H9 (cell line): ENCODE measurements at regions not wholly inside any gene's neighbourhood (a gene's known extent, or its start where the extent isn't known, plus 50 kb on each side); places are given as distances from the start of the nearest gene placed in this dataset.

Experiments
- DNase-seq: peaks from one replicate; pipeline ENCODE4 v3.0.0-alpha.2; 2017
- H2AFZ ChIP-seq: one replicate; pipeline ENCODE4 v1.6.1; 2013; ENCODE audit warnings: mild to moderate bottlenecking, low read length, control low read depth, moderate library complexity
- H2AK5ac ChIP-seq: 2 replicates; pipeline ENCODE4 v1.6.1; 2013; ENCODE audit warnings: low read length, control low read depth, mixed read lengths; ENCODE audit not compliant: insufficient read length
- H2BK120ac ChIP-seq: one replicate; pipeline ENCODE4 v1.6.1; 2013; ENCODE audit warnings: low read depth, mild to moderate bottlenecking, low read length, control low read depth, inconsistent platforms; ENCODE audit not compliant: poor library complexity, severe bottlenecking
- H2BK12ac ChIP-seq: 2 replicates; pipeline ENCODE4 v1.6.1; 2013; ENCODE audit warnings: low read length, control low read depth, mixed read lengths, low read depth; ENCODE audit not compliant: insufficient read length
- H2BK15ac ChIP-seq: 2 replicates; pipeline ENCODE4 v1.6.1; 2013; ENCODE audit warnings: low read depth, low read length, control low read depth
- H2BK20ac ChIP-seq: one replicate; pipeline ENCODE4 v1.6.1; 2013; ENCODE audit warnings: low read depth, mild to moderate bottlenecking, low read length, control low read depth, inconsistent platforms; ENCODE audit not compliant: poor library complexity, severe bottlenecking
- H2BK5ac ChIP-seq: 2 replicates; pipeline ENCODE4 v1.6.1; 2013; ENCODE audit warnings: low read length, control low read depth, mixed read lengths; ENCODE audit not compliant: insufficient read length
- H3K14ac ChIP-seq: 2 replicates; pipeline ENCODE4 v1.6.1; 2013; ENCODE audit warnings: low read length, control low read depth; ENCODE audit not compliant: insufficient read depth
- H3K18ac ChIP-seq: 2 replicates; pipeline ENCODE4 v1.6.1; 2013; ENCODE audit warnings: low read depth, mild to moderate bottlenecking, mixed read lengths, low read length, control low read depth; ENCODE audit not compliant: insufficient read length
- H3K23ac ChIP-seq: 2 replicates; pipeline ENCODE4 v1.6.1; 2013; ENCODE audit warnings: low read length, control low read depth, mixed read lengths, low read depth; ENCODE audit not compliant: insufficient read length
- H3K23me2 ChIP-seq: 2 replicates; pipeline ENCODE4 v1.6.1; 2013; ENCODE audit warnings: low read depth, mild to moderate bottlenecking, mixed read lengths, low read length, control low read depth; ENCODE audit not compliant: insufficient read length, poor library complexity, severe bottlenecking
- H3K27ac ChIP-seq: 2 replicates; pipeline ENCODE4 v1.5.1; 2013; ENCODE audit warnings: low read length, control low read depth, mixed read lengths, low read depth; ENCODE audit not compliant: insufficient read length
- H3K27me3 ChIP-seq: 2 replicates; pipeline ENCODE4 v1.6.1; 2013; ENCODE audit warnings: low read length, control low read depth, inconsistent platforms; ENCODE audit not compliant: insufficient read depth
- H3K4ac ChIP-seq: 2 replicates; pipeline ENCODE4 v1.6.1; 2013; ENCODE audit warnings: low read depth, mild to moderate bottlenecking, control low read depth, inconsistent platforms, low read length, moderate library complexity
- H3K4me1 ChIP-seq: 2 replicates; pipeline ENCODE4 v1.6.1; 2013; ENCODE audit warnings: low read length, control low read depth, inconsistent platforms; ENCODE audit not compliant: insufficient read depth
- H3K4me2 ChIP-seq: 2 replicates; pipeline ENCODE4 v1.6.1; 2013; ENCODE audit warnings: low read length, control low read depth, mixed read lengths; ENCODE audit not compliant: insufficient read length, insufficient read depth
- H3K56ac ChIP-seq: 2 replicates; pipeline ENCODE4 v1.6.1; 2013; ENCODE audit warnings: low read depth, mild to moderate bottlenecking, mixed read lengths, low read length, control low read depth; ENCODE audit not compliant: insufficient read length
- H3K79me1 ChIP-seq: 2 replicates; pipeline ENCODE4 v1.6.1; 2013; ENCODE audit warnings: low read depth, mild to moderate bottlenecking, moderate library complexity, low read length, control low read depth, inconsistent platforms; ENCODE audit not compliant: insufficient read depth, poor library complexity, severe bottlenecking
- H3K79me2 ChIP-seq: 2 replicates; pipeline ENCODE4 v1.6.1; 2013; ENCODE audit warnings: low read length, control low read depth, inconsistent platforms; ENCODE audit not compliant: insufficient read depth
- H3K9ac ChIP-seq: 2 replicates; pipeline ENCODE4 v1.6.1; 2013; ENCODE audit warnings: low read length, control low read depth, mixed read lengths; ENCODE audit not compliant: insufficient read length; ENCODE audit errors: extremely low read depth
- H3K9me3 ChIP-seq: one replicate; pipeline ENCODE4 v1.6.1; 2013; ENCODE audit warnings: low read depth, low read length, inconsistent platforms; ENCODE audit not compliant: control insufficient read depth
- H3T11ph ChIP-seq: one replicate; pipeline ENCODE4 v1.6.1; 2013; ENCODE audit warnings: mild to moderate bottlenecking, low read length, control low read depth, inconsistent platforms
- H4K20me1 ChIP-seq: one replicate; pipeline ENCODE4 v1.6.1; 2013; ENCODE audit not compliant: control insufficient read depth, insufficient read length, insufficient read depth
- H4K5ac ChIP-seq: 2 replicates; pipeline ENCODE4 v1.6.1; 2013; ENCODE audit warnings: low read depth, mild to moderate bottlenecking, mixed read lengths, low read length, control low read depth; ENCODE audit not compliant: insufficient read length
- H4K8ac ChIP-seq: replicated peaks from 2 replicates; pipeline ENCODE4 v1.6.1; 2013; ENCODE audit warnings: low read length, control low read depth, mixed read lengths, low read depth; ENCODE audit not compliant: insufficient read length
- H4K91ac ChIP-seq: 2 replicates; pipeline ENCODE4 v1.6.1; 2013; ENCODE audit warnings: low read depth, mild to moderate bottlenecking, moderate library complexity, mixed read lengths, low read length, control low read depth; ENCODE audit not compliant: insufficient read length
- H3K27ac Mint-ChIP-seq, 3 experiments: 2 replicates in 2 of 3; 3 replicates in 1 of 3; pipeline ENCODE4 v1.8.0; 2020 to 2021; ENCODE audit warnings: mixed read lengths in 3 of 3, mild to moderate bottlenecking in 1 of 3, moderate library complexity in 1 of 3
- H3K27me3 Mint-ChIP-seq: 2 replicates; pipeline ENCODE4 v1.8.0; 2021; ENCODE audit warnings: low read depth, mild to moderate bottlenecking, moderate library complexity, mixed read lengths
- H3K36me3 Mint-ChIP-seq, 3 experiments: 2 replicates in 2 of 3; 3 replicates in 1 of 3; pipeline ENCODE4 v1.8.0; 2020 to 2021; ENCODE audit warnings: low read depth in 3 of 3, mixed read lengths in 3 of 3; ENCODE audit not compliant: insufficient read depth in 1 of 3
- H3K4me1 Mint-ChIP-seq, 2 experiments: 2 replicates each; pipeline ENCODE4 v1.8.0; 2020; ENCODE audit warnings: mixed read lengths in 2 of 2
- H3K4me3 Mint-ChIP-seq, 2 experiments: 2 replicates in 1 of 2; 3 replicates in 1 of 2; pipeline ENCODE4 v1.8.0; 2020 to 2021; ENCODE audit warnings: mild to moderate bottlenecking in 2 of 2, mixed read lengths in 2 of 2, moderate library complexity in 1 of 2
- H3K9me3 Mint-ChIP-seq, 2 experiments: 2 replicates in 1 of 2; 3 replicates in 1 of 2; pipeline ENCODE4 v1.8.0; 2020; ENCODE audit warnings: mild to moderate bottlenecking in 2 of 2, mixed read lengths in 2 of 2, moderate library complexity in 1 of 2
- CTCF ChIP-seq: fragments of 200-600 bp; sonication (generic); conservative IDR thresholded peaks from 3 replicates; pipeline ENCODE4 v1.8.0; 2021; ENCODE audit warnings: antibody characterized with exemption, mild to moderate bottlenecking
- WGBS: extraction: QIAGEN DNeasy Blood & Tissue Kit; methylation state at CpG from one replicate; pipeline ENCODE4 v1.1.7; 2013; ENCODE audit warnings: missing lambda C conversion rate, low lambda C conversion rate, mixed read lengths; ENCODE audit not compliant: insufficient read length; ENCODE audit errors: extremely low coverage; 5-methylcytosine and 5-hydroxymethylcytosine counted together

- Mint-ChIP-seq H3K4me3 (no peak overlapping the region), H3K9me3 (peaks cover 30 to 33% of the 10 kb centered on the region in 2 experiments), H3K36me3 (peaks cover 2 to 6% (median 3%) of the 10 kb centered on the region in 3 experiments; a peak in 4 of 7 replicates), H3K27me3 (no peaks in the 10 kb centered on the region), H3K27ac (no peak overlapping the region), H3K4me1 (no peaks in the 10 kb centered on the region)
- Histone ChIP-seq H3K9ac (no peak overlapping the region), H2BK15ac (no peak overlapping the region), H4K8ac (no peak overlapping the region), H2BK120ac (no peak overlapping the region), H4K91ac (no peak overlapping the region), H2BK12ac (no peak overlapping the region), H2AK5ac (no peak overlapping the region), H3K14ac (no peak overlapping the region), H3K27ac (no peak overlapping the region), H3K4ac (no peak overlapping the region), H4K5ac (no peak overlapping the region), H3K27me3 (no peaks in the 10 kb centered on the region), H3K18ac (no peak overlapping the region), H3K23ac (no peak overlapping the region), H3K79me2 (no peaks in the 10 kb centered on the region), H3K56ac (no peak overlapping the region), H3K23me2 (no peaks in the 10 kb centered on the region), H3K4me2 (no peak overlapping the region), H3K79me1 (no peaks in the 10 kb centered on the region), H2BK20ac (no peak overlapping the region), H2BK5ac (no peak overlapping the region), H3T11ph (no peak overlapping the region), H3K9me3 (no peaks in the 10 kb centered on the region), H3K4me1 (no peaks in the 10 kb centered on the region; the same call in 1 of the 2 replicates), H2AFZ (no peak overlapping the region), H4K20me1 (no peaks in the 10 kb centered on the region)
- TF ChIP-seq CTCF, result no peak
- DNase-seq, result no peak
- no CpG with 5 or more reads among the region's 13 CpGs for WGBS
Measured at GRCh38 chr3:5540532-5540931, 353.0 kb downstream of the EDEM1 start.
